IMR-90 (cell line): ENCODE measurements at regions not wholly inside any gene's neighbourhood (a gene's known extent, or its start where the extent isn't known, plus 50 kb on each side); places are given as distances from the start of the nearest gene placed in this dataset.

Experiments
- ATAC-seq: fragments of 200-7000 bp; cut with Tn5 transposase; 2 replicates; pipeline ENCODE4 v1.9.1; 2020; ENCODE audit warnings: low read depth, mild to moderate bottlenecking, moderate library complexity
- BruUV-seq: library from RNA; stranded (reverse); fragments of 400-500 nt; replicated peaks from 2 replicates; lab custom pipeline; 2021; lab: Mats Ljungman, UMichigan
- CTCF ChIA-PET: fragments of 300-600 bp; formaldehyde crosslinking; extraction: SDS; loops from one replicate; lab custom pipeline; 2021; ENCODE audit warnings: antibody characterized with exemption; lab: Yijun Ruan, JAX
- POLR2A ChIA-PET: fragments of 300-600 bp; sonication (Branson Sonifier 250); formaldehyde crosslinking; loops from one replicate; lab custom pipeline; 2022; ENCODE audit warnings: antibody characterized with exemption; ENCODE audit not compliant: unreplicated experiment; lab: Charles Lee
- DNase-seq: peaks from one replicate; pipeline ENCODE4 v3.0.0; 2013
- H2AFZ ChIP-seq: replicated peaks from 2 replicates; pipeline ENCODE3; 2013; ENCODE audit warnings: low read length, mild to moderate bottlenecking; ENCODE audit not compliant: poor library complexity
- H2AK5ac ChIP-seq: 2 replicates; pipeline ENCODE4 v1.6.1; 2013; ENCODE audit warnings: low read depth, low read length, inconsistent platforms
- H2AK9ac ChIP-seq: replicated peaks from 2 replicates; pipeline ENCODE3; 2013; ENCODE audit warnings: mild to moderate bottlenecking, low read depth, low read length, moderate library complexity; ENCODE audit not compliant: poor library complexity
- H2BK120ac ChIP-seq: 2 replicates; pipeline ENCODE4 v1.6.1; 2013; ENCODE audit warnings: low read depth, low read length, inconsistent platforms
- H2BK15ac ChIP-seq: 3 replicates; pipeline ENCODE4 v1.6.1; 2013; ENCODE audit warnings: low read depth, low read length, inconsistent platforms
- H2BK20ac ChIP-seq: 2 replicates; pipeline ENCODE4 v1.6.1; 2013; ENCODE audit warnings: low read depth, mild to moderate bottlenecking, inconsistent platforms, low read length, moderate library complexity
- H2BK5ac ChIP-seq: 2 replicates; pipeline ENCODE4 v1.6.1; 2013; ENCODE audit warnings: mild to moderate bottlenecking, low read depth, low read length, inconsistent platforms; ENCODE audit not compliant: poor library complexity, severe bottlenecking
- H3K14ac ChIP-seq: replicated peaks from 2 replicates; pipeline ENCODE4 v1.6.1; 2013; ENCODE audit warnings: low read depth, low read length, inconsistent platforms
- H3K18ac ChIP-seq: 2 replicates; pipeline ENCODE4 v1.6.1; 2013; ENCODE audit warnings: low read depth, low read length, control low read depth
- H3K23ac ChIP-seq: 2 replicates; pipeline ENCODE4 v1.6.1; 2013; ENCODE audit warnings: low read depth, low read length, inconsistent platforms
- H3K27ac ChIP-seq: 2 replicates; pipeline ENCODE4 v1.5.1; 2013; ENCODE audit warnings: mild to moderate bottlenecking, control low read depth, low read length; ENCODE audit not compliant: insufficient read depth
- H3K27me3 ChIP-seq: 2 replicates; pipeline ENCODE4 v1.6.1; 2013; ENCODE audit warnings: low read length; ENCODE audit not compliant: control insufficient read depth, insufficient read depth
- H3K36me3 ChIP-seq: 2 replicates; pipeline ENCODE4 v1.6.1; 2013; ENCODE audit warnings: low read length, mixed read lengths; ENCODE audit not compliant: control insufficient read depth, insufficient read depth
- H3K4ac ChIP-seq: 2 replicates; pipeline ENCODE4 v1.6.1; 2013; ENCODE audit warnings: low read depth, low read length, inconsistent platforms
- H3K4me1 ChIP-seq: 2 replicates; pipeline ENCODE4 v1.6.1; 2013; ENCODE audit warnings: low read length, mixed read lengths; ENCODE audit not compliant: control insufficient read depth, insufficient read depth
- H3K4me2 ChIP-seq: 2 replicates; pipeline ENCODE4 v1.6.1; 2013; ENCODE audit warnings: low read depth, mild to moderate bottlenecking, control low read depth, low read length, moderate library complexity
- H3K4me3 ChIP-seq: 2 replicates; pipeline ENCODE4 v1.5.1; 2013; ENCODE audit warnings: low read depth, mild to moderate bottlenecking, control low read depth, low read length, moderate library complexity; ENCODE audit not compliant: insufficient read depth
- H3K56ac ChIP-seq: 2 replicates; pipeline ENCODE4 v1.6.1; 2013; ENCODE audit warnings: low read length, inconsistent platforms; ENCODE audit not compliant: insufficient read depth; ENCODE audit errors: extremely low read depth
- H3K79me1 ChIP-seq, 2 experiments: 2 replicates each; pipeline ENCODE4 v1.6.1; 2013; ENCODE audit warnings: low read length in 2 of 2, inconsistent platforms in 1 of 2, low read depth in 1 of 2
- H3K9ac ChIP-seq: 2 replicates; pipeline ENCODE4 v1.6.1; 2013; ENCODE audit warnings: low read depth, low read length, control low read depth
- H3K9me1 ChIP-seq: 2 replicates; pipeline ENCODE4 v1.6.1; 2013; ENCODE audit warnings: low read length, inconsistent platforms; ENCODE audit not compliant: insufficient read depth
- H3K9me3 ChIP-seq: 2 replicates; pipeline ENCODE4 v1.6.1; 2013; ENCODE audit warnings: low read length; ENCODE audit not compliant: control insufficient read depth, insufficient read depth
- H4K20me1 ChIP-seq: 2 replicates; pipeline ENCODE4 v1.6.1; 2013; ENCODE audit warnings: low read length, inconsistent platforms; ENCODE audit not compliant: insufficient read depth
- H4K5ac ChIP-seq: 2 replicates; pipeline ENCODE4 v1.6.1; 2013; ENCODE audit warnings: mild to moderate bottlenecking, low read depth, low read length, control low read depth
- H4K8ac ChIP-seq, 2 experiments: 2 replicates each; pipeline ENCODE4 v1.6.1; 2013; ENCODE audit warnings: low read depth in 2 of 2, low read length in 2 of 2, control low read depth in 1 of 2, inconsistent platforms in 1 of 2
- H4K91ac ChIP-seq: 2 replicates; pipeline ENCODE4 v1.6.1; 2013; ENCODE audit warnings: low read depth, low read length, inconsistent platforms; ENCODE audit not compliant: insufficient read depth
- RCOR1 ChIP-seq: IDR thresholded peaks from 2 replicates; pipeline ENCODE4 v1.6.1; 2012; ENCODE audit warnings: mild to moderate bottlenecking, low read length, improper control_type of control experiment; ENCODE audit not compliant: insufficient replicate concordance
- SMC3 ChIP-seq: fragments of 150-350 bp; IDR thresholded peaks from 2 replicates; pipeline ENCODE4 v1.6.1; 2016; ENCODE audit warnings: low read depth, mild to moderate bottlenecking, antibody characterized with exemption, low read length, moderate library complexity
- WGBS, 2 experiments: methylation state at CpG; one replicate each; pipeline versions ENCODE4 v1.1.5 to v1.1.7; 2013; ENCODE audit warnings: missing lambda C conversion rate in 2 of 2; ENCODE audit not compliant: insufficient read length in 1 of 2; ENCODE audit errors: extremely low coverage in 2 of 2; 5-methylcytosine and 5-hydroxymethylcytosine counted together
- dilution Hi-C: fragments of 300-500 bp; cut with HindIII; formaldehyde crosslinking; loops from one replicate; pipeline ENCODE4 v1.14.3; 2018; ENCODE audit warnings: low sequenced_read_pairs; ENCODE audit not compliant: unreplicated experiment
- in situ Hi-C: fragments of 300-500 bp; cut with MboI; formaldehyde crosslinking; loops from 3 replicates; pipeline ENCODE4 v1.14.3; 2019; ENCODE audit warnings: low sequenced_read_pairs, inconsistent platforms, mixed read lengths
- intact Hi-C: fragments of 100-400 bp; cut with micrococcal nuclease; formaldehyde crosslinking; loops from 2 replicates; pipeline ENCODE4 v1.10.0; 2022

- H4K20me1 ChIP-seq: no peaks in the 10 kb centered on the region; the same call in 1 of the 2 replicates
- no peak overlapping the region for H3K27ac ChIP-seq
- no peak overlapping the region for H4K5ac ChIP-seq
- no peaks in the 10 kb centered on the region for H3K9me1 ChIP-seq
- H3K4me1 ChIP-seq: peaks cover 12% of the 10 kb centered on the region; the same call in 1 of the 2 replicates
- no peak overlapping the region for H4K91ac ChIP-seq
- WGBS, 2 experiments: 73% methylated on average over 9 of the region's 24 CpGs; no CpG with 5 or more reads in 1 of the 2 experiments
- H3K9me3 ChIP-seq: no peaks in the 10 kb centered on the region
- no peak overlapping the region for H3K4me3 ChIP-seq
- no peak overlapping the region for H3K4ac ChIP-seq
- no TSS peak for BruUV-seq
- H2AK9ac ChIP-seq: no peak overlapping the region
- no peak overlapping the region for H4K8ac ChIP-seq
- no peak overlapping the region for H2BK5ac ChIP-seq
- H3K36me3 ChIP-seq: no peaks in the 10 kb centered on the region
- no peak for TF ChIP-seq RCOR1
- TF ChIP-seq SMC3: no peak
- no peak overlapping the region for H3K23ac ChIP-seq
- in situ Hi-C loops (no loop called here), dilution Hi-C loops (no loop called here), intact Hi-C loops (no loop called here)
- no peak overlapping the region for H3K14ac ChIP-seq
- no peaks in the 10 kb centered on the region for H3K79me1 ChIP-seq
- DNase-seq: no peak
- H3K18ac ChIP-seq: no peak overlapping the region
- POLR2A ChIA-PET: no interaction called here
- H2BK120ac ChIP-seq: no peak overlapping the region
- no peak overlapping the region for H2AK5ac ChIP-seq
- no peak overlapping the region for H2BK20ac ChIP-seq
- CTCF ChIA-PET: no interaction called here
- ATAC-seq: no peak
- no peak overlapping the region for H2AFZ ChIP-seq
- no peak overlapping the region for H3K4me2 ChIP-seq
- no peak overlapping the region for H2BK15ac ChIP-seq
- no peak overlapping the region for H3K56ac ChIP-seq
- H3K27me3 ChIP-seq: no peaks in the 10 kb centered on the region; the same call in 1 of the 2 replicates
- no peak overlapping the region for H3K9ac ChIP-seq
These were observed 62.6 kb downstream of the DLL1 start for GRCh38 chr6:170227996-170228945.
